RPMI7951 (cell line): ENCODE measurements at regions not wholly inside any gene's neighbourhood (a gene's known extent, or its start where the extent isn't known, plus 50 kb on each side); places are given as distances from the start of the nearest gene placed in this dataset.

Experiments used
- DNase-seq: peaks from one replicate; pipeline ENCODE4 v3.0.0-alpha.2; 2012; ENCODE audit warnings: low read depth

GRCh38 chr9:79301551-79302391 is 270.0 kb upstream of the TLE4 start:
- no peak for DNase-seq

GRCh38 chr9:79302569-79302968 is 269.2 kb upstream of the TLE4 start:
- DNase-seq: no peak

- DNase-seq: no peak
Measured at GRCh38 chr9:79308012-79308411, 263.8 kb upstream of the TLE4 start.

GRCh38 chr9:79312686-79313421 is 258.9 kb upstream of the TLE4 start:
- no peak for DNase-seq

GRCh38 chr9:79325501-79325900 is 246.3 kb upstream of the TLE4 start:
- no peak for DNase-seq

GRCh38 chr9:79329861-79330260 is 241.9 kb upstream of the TLE4 start:
- DNase-seq: no peak

- DNase-seq: no peak
Measured at GRCh38 chr9:79334001-79334400, 237.8 kb upstream of the TLE4 start.

- DNase-seq: no peak
Measured at GRCh38 chr9:79334711-79335110, 237.1 kb upstream of the TLE4 start.

GRCh38 chr9:79335987-79336386 is 235.8 kb upstream of the TLE4 start:
- no peak for DNase-seq

- no peak for DNase-seq
Measured at GRCh38 chr9:79341561-79341960, 230.2 kb upstream of the TLE4 start.

GRCh38 chr9:79346350-79347020 is 225.3 kb upstream of the TLE4 start:
- no peak for DNase-seq

GRCh38 chr9:79352322-79352721 is 219.4 kb upstream of the TLE4 start:
- DNase-seq: no peak

GRCh38 chr9:79353856-79354520 is 217.8 kb upstream of the TLE4 start:
- peak; percentile 54 for DNase-seq

- DNase-seq: no peak
Measured at GRCh38 chr9:79357194-79357593, 214.6 kb upstream of the TLE4 start.

GRCh38 chr9:79357616-79358015 is 214.1 kb upstream of the TLE4 start:
- peak; percentile 6 for DNase-seq

- no peak for DNase-seq
Measured at GRCh38 chr9:79360387-79361347, 211.1 kb upstream of the TLE4 start.

- no peak for DNase-seq
Measured at GRCh38 chr9:79362100-79363081, 209.4 kb upstream of the TLE4 start.

- no peak for DNase-seq
Measured at GRCh38 chr9:79369676-79370075, 202.1 kb upstream of the TLE4 start.

GRCh38 chr9:79371301-79371700 is 200.5 kb upstream of the TLE4 start:
- no peak for DNase-seq
